Naive thymus-derived CD4-positive, alpha-beta T cell (primary cell): ENCODE measurements at regions not wholly inside any gene's neighbourhood (a gene's known extent, or its start where the extent isn't known, plus 50 kb on each side); places are given as distances from the start of the nearest gene placed in this dataset.

ENCODE experiments used
- ATAC-seq: fragments of 150-1000 bp; cut with Tn5 transposase; 2 replicates; pipeline ENCODE4 v1.10.0; 2021; ENCODE audit warnings: mild to moderate bottlenecking, moderate library complexity
- CTCF ChIA-PET: fragments of 350-600 bp; sonication (Branson Sonifier 250); formaldehyde crosslinking; loops from one replicate; lab custom pipeline; 2021; ENCODE audit warnings: antibody characterized with exemption; lab: Charles Lee
- POLR2A ChIA-PET: fragments of 350-600 bp; sonication (Branson Sonifier 250); formaldehyde crosslinking; loops from one replicate; lab custom pipeline; 2021; ENCODE audit warnings: antibody characterized with exemption, inconsistent platforms; lab: Charles Lee
- DNase-seq, 9 donors: peaks; one replicate each; pipeline versions ENCODE4 v3.0.0 to v3.0.0-alpha.2; 2020 to 2022; ENCODE audit warnings: mixed read lengths in 1 of 9
- H3K27ac ChIP-seq: one replicate; pipeline ENCODE4 v1.7.0; 2013; ENCODE audit warnings: mild to moderate bottlenecking, low read depth, low read length, moderate library complexity
- H3K27me3 ChIP-seq, 2 donors: one replicate each; pipeline ENCODE4 v1.7.0; 2013; ENCODE audit warnings: low read length in 2 of 2, mild to moderate bottlenecking in 2 of 2, moderate library complexity in 2 of 2; ENCODE audit not compliant: control insufficient read depth in 2 of 2, insufficient read depth in 2 of 2
- H3K36me3 ChIP-seq, 3 experiments: 1 replicate in 2 of 3; 2 replicates in 1 of 3; pipeline ENCODE4 v1.7.0; 2013; ENCODE audit warnings: low read length in 3 of 3, mild to moderate bottlenecking in 3 of 3, moderate library complexity in 1 of 3; ENCODE audit not compliant: insufficient read depth in 3 of 3, control insufficient read depth in 2 of 3
- H3K4me1 ChIP-seq, 2 donors: one replicate each; pipeline ENCODE4 v1.7.0; 2013; ENCODE audit warnings: low read length in 2 of 2, mild to moderate bottlenecking in 2 of 2, moderate library complexity in 1 of 2; ENCODE audit not compliant: control insufficient read depth in 2 of 2, insufficient read depth in 2 of 2
- H3K4me3 ChIP-seq: 2 replicates; pipeline ENCODE4 v1.7.0; 2013; ENCODE audit warnings: mild to moderate bottlenecking, low read length
- H3K9me3 ChIP-seq, 3 experiments: 1 replicate in 2 of 3; 2 replicates in 1 of 3; pipeline ENCODE4 v1.7.0; 2013; ENCODE audit warnings: low read length in 3 of 3; ENCODE audit not compliant: control insufficient read depth in 2 of 3
- H3K27ac Mint-ChIP-seq, 9 donors: one replicate each; pipeline ENCODE4 v1.8.0; 2020 to 2022; ENCODE audit warnings: mixed read lengths in 9 of 9, mild to moderate bottlenecking in 8 of 9, moderate library complexity in 5 of 9, inconsistent platforms in 2 of 9
- H3K27me3 Mint-ChIP-seq, 5 donors: one replicate each; pipeline ENCODE4 v1.8.0; 2021 to 2022; ENCODE audit warnings: mixed read lengths in 5 of 5, mild to moderate bottlenecking in 1 of 5
- H3K36me3 Mint-ChIP-seq, 5 donors: one replicate each; pipeline ENCODE4 v1.8.0; 2020 to 2022; ENCODE audit warnings: mixed read lengths in 5 of 5, mild to moderate bottlenecking in 3 of 5, inconsistent platforms in 1 of 5
- H3K4me1 Mint-ChIP-seq, 7 donors: one replicate each; pipeline ENCODE4 v1.8.0; 2020 to 2022; ENCODE audit warnings: mixed read lengths in 7 of 7, mild to moderate bottlenecking in 3 of 7, inconsistent platforms in 1 of 7
- H3K4me3 Mint-ChIP-seq, 10 donors: one replicate each; pipeline ENCODE4 v1.8.0; 2020 to 2022; ENCODE audit warnings: mild to moderate bottlenecking in 10 of 10, mixed read lengths in 10 of 10, moderate library complexity in 6 of 10, inconsistent platforms in 2 of 10
- H3K9me3 Mint-ChIP-seq, 11 donors: one replicate each; pipeline ENCODE4 v1.8.0; 2020 to 2022; ENCODE audit warnings: mixed read lengths in 11 of 11, mild to moderate bottlenecking in 4 of 11, inconsistent platforms in 1 of 11, moderate library complexity in 1 of 11
- intact Hi-C, 2 donors: fragments of 100-400 bp; cut with micrococcal nuclease; formaldehyde crosslinking; loops; one replicate each; pipeline ENCODE4 v1.15.1; 2023

- H3K9me3 ChIP-seq, result no peaks in the 10 kb centered on the region
- no peaks in the 10 kb centered on the region for H3K36me3 ChIP-seq
- Mint-ChIP-seq H3K27ac (no peak overlapping the region), H3K4me1 (no peaks in the 10 kb centered on the region), H3K4me3 (no peak overlapping the region), H3K27me3 (peaks cover 14 to 37% (median 29%) of the 10 kb centered on the region in 5 donors), H3K9me3 (peaks cover 0 to 36% (median 9%) of the 10 kb centered on the region in 11 donors), H3K36me3 (peaks cover 0 to 3% (median 0%) of the 10 kb centered on the region in 5 donors)
- H3K27me3 ChIP-seq, result no peaks in the 10 kb centered on the region
- no peak for DNase-seq
- CTCF ChIA-PET, result no interaction called here
- POLR2A ChIA-PET, result no interaction called here
- ATAC-seq, result no peak
- no peaks in the 10 kb centered on the region for H3K4me1 ChIP-seq
- no peak overlapping the region for H3K27ac ChIP-seq
- no peak overlapping the region for H3K4me3 ChIP-seq
- intact Hi-C loops, result no loop called here
These were observed 419.9 kb downstream of the PTPRU start for GRCh38 chr1:29655945-29656850.

GRCh38 chr1:29655145-29655544 lies 418.8 kb downstream of the PTPRU start:
- H3K4me3 ChIP-seq, result no peak overlapping the region
- Mint-ChIP-seq H3K4me3 (no peak overlapping the region), H3K36me3 (peaks cover 0 to 3% (median 0%) of the 10 kb centered on the region in 5 donors), H3K9me3 (peaks cover 0 to 27% (median 7%) of the 10 kb centered on the region in 11 donors), H3K4me1 (peaks cover 0 to 2% (median 0%) of the 10 kb centered on the region in 7 donors), H3K27ac (no peak overlapping the region), H3K27me3 (peaks cover 7 to 36% (median 31%) of the 10 kb centered on the region in 5 donors)
- CTCF ChIA-PET, result no interaction called here
- H3K27ac ChIP-seq, result no peak overlapping the region
- no peaks in the 10 kb centered on the region for H3K27me3 ChIP-seq
- POLR2A ChIA-PET, result no interaction called here
- DNase-seq (no peak), ATAC-seq (no peak)
- intact Hi-C loops, result no loop called here
- no peaks in the 10 kb centered on the region for H3K36me3 ChIP-seq
- no peaks in the 10 kb centered on the region for H3K4me1 ChIP-seq
- H3K9me3 ChIP-seq, result no peaks in the 10 kb centered on the region

- ChIA-PET CTCF (no interaction called here), POLR2A (no interaction called here)
- Mint-ChIP-seq H3K9me3 (peaks cover 0 to 19% (median 5%) of the 10 kb centered on the region in 11 donors), H3K27me3 (peaks cover 6 to 43% (median 37%) of the 10 kb centered on the region in 5 donors), H3K36me3 (peaks cover 0 to 3% (median 0%) of the 10 kb centered on the region in 5 donors), H3K4me1 (peaks cover 0 to 2% (median 0%) of the 10 kb centered on the region in 7 donors), H3K4me3 (no peak overlapping the region), H3K27ac (no peak overlapping the region)
- no peaks in the 10 kb centered on the region for H3K9me3 ChIP-seq
- ATAC-seq (no peak), DNase-seq (peak in 1 of 9 donors; percentile 6)
- H3K27ac ChIP-seq, result no peak overlapping the region
- H3K4me1 ChIP-seq, result no peaks in the 10 kb centered on the region
- no peaks in the 10 kb centered on the region for H3K36me3 ChIP-seq
- H3K4me3 ChIP-seq, result no peak overlapping the region
- intact Hi-C loops, result no loop called here
- H3K27me3 ChIP-seq, result no peaks in the 10 kb centered on the region
These were observed 417.6 kb downstream of the PTPRU start for GRCh38 chr1:29653886-29654450.

- peaks cover 0 to 3% (median 0%) of the 10 kb centered on the region in 5 donors for H3K36me3 Mint-ChIP-seq
- H3K27me3 ChIP-seq, result no peaks in the 10 kb centered on the region
- CTCF ChIA-PET, result no interaction called here
- no peaks in the 10 kb centered on the region for H3K4me1 ChIP-seq
- H3K27me3 Mint-ChIP-seq, result peaks cover 2 to 51% (median 35%) of the 10 kb centered on the region in 5 donors
- peaks cover 0 to 11% (median 5%) of the 10 kb centered on the region in 11 donors for H3K9me3 Mint-ChIP-seq
- intact Hi-C loops, result no loop called here
- H3K4me3 Mint-ChIP-seq, result no peak overlapping the region
- H3K9me3 ChIP-seq, result no peaks in the 10 kb centered on the region
- no peak overlapping the region for H3K27ac Mint-ChIP-seq
- no peak overlapping the region for H3K4me3 ChIP-seq
- no peaks in the 10 kb centered on the region for H3K36me3 ChIP-seq
- peaks cover 0 to 2% (median 0%) of the 10 kb centered on the region in 7 donors for H3K4me1 Mint-ChIP-seq
- DNase-seq (peak in 1 of 9 donors; percentile 12), ATAC-seq (no peak)
- POLR2A ChIA-PET, result no interaction called here
- no peak overlapping the region for H3K27ac ChIP-seq
These were observed 416.9 kb downstream of the PTPRU start for GRCh38 chr1:29653034-29653810.

GRCh38 chr1:29651684-29652665 lies 415.7 kb downstream of the PTPRU start:
- no peak for ATAC-seq
- Mint-ChIP-seq H3K27ac (no peak overlapping the region), H3K36me3 (peaks cover 0 to 3% (median 0%) of the 10 kb centered on the region in 5 donors), H3K9me3 (peaks cover 0 to 9% (median 4%) of the 10 kb centered on the region in 11 donors), H3K4me1 (peaks cover 0 to 2% (median 0%) of the 10 kb centered on the region in 7 donors), H3K27me3 (peaks cover 0 to 61% (median 43%) of the 10 kb centered on the region in 5 donors), H3K4me3 (no peak overlapping the region)
- Histone ChIP-seq H3K27ac (no peak overlapping the region), H3K4me3 (no peak overlapping the region), H3K9me3 (no peaks in the 10 kb centered on the region), H3K36me3 (no peaks in the 10 kb centered on the region), H3K27me3 (no peaks in the 10 kb centered on the region), H3K4me1 (no peaks in the 10 kb centered on the region)
- intact Hi-C loops, result no loop called here
- POLR2A ChIA-PET, result no interaction called here
- DNase-seq, result no peak
- CTCF ChIA-PET, result no interaction called here

GRCh38 chr1:29651246-29651645 lies 414.9 kb downstream of the PTPRU start:
- POLR2A ChIA-PET, result no interaction called here
- Histone ChIP-seq H3K9me3 (no peaks in the 10 kb centered on the region), H3K4me3 (no peak overlapping the region), H3K36me3 (no peaks in the 10 kb centered on the region), H3K27me3 (no peaks in the 10 kb centered on the region), H3K27ac (no peak overlapping the region), H3K4me1 (no peaks in the 10 kb centered on the region)
- Mint-ChIP-seq H3K4me3 (no peak overlapping the region), H3K9me3 (peaks cover 0 to 8% (median 2%) of the 10 kb centered on the region in 11 donors), H3K27ac (no peak overlapping the region), H3K4me1 (peaks cover 0 to 2% (median 0%) of the 10 kb centered on the region in 7 donors), H3K27me3 (peaks cover 2 to 56% (median 38%) of the 10 kb centered on the region in 5 donors), H3K36me3 (peaks cover 0 to 3% (median 0%) of the 10 kb centered on the region in 5 donors)
- DNase-seq, result no peak
- CTCF ChIA-PET, result no interaction called here
- no peak for ATAC-seq
- intact Hi-C loops, result no loop called here
